HEK293 (cell line): ENCODE measurements at regions not wholly inside any gene's neighbourhood (a gene's known extent, or its start where the extent isn't known, plus 50 kb on each side); places are given as distances from the start of the nearest gene placed in this dataset.

Source experiments
- CTCF ChIA-PET: fragments of 350-600 bp; formaldehyde crosslinking; extraction: SDS; loops from one replicate; lab custom pipeline; 2021; ENCODE audit warnings: antibody characterized with exemption; lab: Yijun Ruan, JAX
- POLR2A ChIA-PET: fragments of 300-600 bp; formaldehyde crosslinking; extraction: SDS; loops from one replicate; lab custom pipeline; 2020; ENCODE audit warnings: antibody characterized with exemption, inconsistent platforms; lab: Yijun Ruan, JAX
- H3K27ac ChIP-seq: fragments of 200-500 bp; sonication (Bioruptor generic); 2 replicates; pipeline ENCODE4 v1.5.1; 2014; ENCODE audit warnings: low read depth, low read length, control low read depth, inconsistent platforms; ENCODE audit errors: extremely low read depth
- H3K36me3 ChIP-seq, 2 experiments: fragments of 200-500 bp in 1 of 2; sonication (Bioruptor generic) in 1 of 2; 1 replicate in 1 of 2; 2 replicates in 1 of 2; pipeline ENCODE4 v1.5.1; 2014 to 2017; ENCODE audit warnings: inconsistent platforms in 2 of 2, low read length in 2 of 2; ENCODE audit not compliant: control insufficient read depth in 2 of 2, insufficient read depth in 1 of 2
- H3K4me1 ChIP-seq: fragments of 200-500 bp; sonication (Bioruptor generic); 2 replicates; pipeline ENCODE4 v1.5.1; 2014; ENCODE audit warnings: mild to moderate bottlenecking, low read length, inconsistent platforms; ENCODE audit not compliant: control insufficient read depth, insufficient read depth
- H3K4me3 ChIP-seq: 2 replicates; pipeline ENCODE4 v1.5.1; 2011; ENCODE audit warnings: low read depth, mild to moderate bottlenecking, control low read depth, low read length, moderate library complexity
- H3K9me3 ChIP-seq: fragments of 200-500 bp; sonication (Bioruptor generic); 2 replicates; pipeline ENCODE4 v1.5.1; 2014; ENCODE audit warnings: low read depth, low read length, inconsistent platforms; ENCODE audit not compliant: control insufficient read depth, insufficient read depth
- ATF2 ChIP-seq: fragments of 450-650 bp; formaldehyde crosslinking; IDR thresholded peaks from 2 replicates; pipeline ENCODE4 v1.5.1; 2016; ENCODE audit warnings: missing biosample characterization, missing genetic modification characterization, low read depth
- BCL11A ChIP-seq: fragments of 450-650 bp; formaldehyde crosslinking; IDR thresholded peaks from 2 replicates; pipeline ENCODE4 v1.5.1; 2016; ENCODE audit warnings: low read depth, missing biosample characterization, missing genetic modification characterization
- HOXD13 ChIP-seq: sonication (generic); formaldehyde crosslinking; IDR thresholded peaks from 2 replicates; pipeline ENCODE4 v1.8.0; 2022; ENCODE audit warnings: missing genetic modification reagents, borderline replicate concordance
- SP3 ChIP-seq: fragments of 450-650 bp; formaldehyde crosslinking; IDR thresholded peaks from 2 replicates; pipeline ENCODE4 v1.5.1; 2016; ENCODE audit warnings: missing biosample characterization, missing genetic modification characterization
- SP7 ChIP-seq: fragments of 450-650 bp; formaldehyde crosslinking; IDR thresholded peaks from 2 replicates; pipeline ENCODE4 v1.5.1; 2016; ENCODE audit warnings: missing biosample characterization, missing genetic modification characterization
- TCF7L2 ChIP-seq: IDR thresholded peaks from 2 replicates; pipeline ENCODE4 v1.6.1; 2011; ENCODE audit warnings: low read depth, mild to moderate bottlenecking, inconsistent platforms, low read length, moderate library complexity, borderline replicate concordance
- ZBTB1 ChIP-seq: fragments of 450-650 bp; formaldehyde crosslinking; IDR thresholded peaks from 2 replicates; pipeline ENCODE4 v1.5.1; 2016; ENCODE audit warnings: missing biosample characterization, missing genetic modification characterization
- ZBTB17 ChIP-seq: fragments of 450-650 bp; formaldehyde crosslinking; IDR thresholded peaks from 2 replicates; pipeline ENCODE4 v1.5.1; 2016; ENCODE audit warnings: missing biosample characterization, missing genetic modification characterization
- ZBTB49 ChIP-seq: fragments of 450-650 bp; formaldehyde crosslinking; IDR thresholded peaks from 2 replicates; pipeline ENCODE4 v1.5.1; 2016; ENCODE audit warnings: missing biosample characterization, missing genetic modification characterization, low read depth
- ZBTB7A ChIP-seq: fragments of 450-650 bp; formaldehyde crosslinking; IDR thresholded peaks from 2 replicates; pipeline ENCODE4 v1.5.1; 2016; ENCODE audit warnings: low read depth, missing biosample characterization, missing genetic modification characterization
- ZFP3 ChIP-seq: fragments of 450-650 bp; formaldehyde crosslinking; IDR thresholded peaks from 2 replicates; pipeline ENCODE4 v1.5.1; 2016; ENCODE audit warnings: low read depth, missing biosample characterization, missing genetic modification characterization
- ZFP69B ChIP-seq: fragments of 450-650 bp; formaldehyde crosslinking; IDR thresholded peaks from 2 replicates; pipeline ENCODE4 v1.5.1; 2016; ENCODE audit warnings: missing biosample characterization, missing genetic modification characterization
- ZIC2 ChIP-seq: fragments of 450-650 bp; formaldehyde crosslinking; IDR thresholded peaks from 2 replicates; pipeline ENCODE4 v1.5.1; 2016; ENCODE audit warnings: missing biosample characterization, missing genetic modification characterization
- ZNF157 ChIP-seq: fragments of 450-650 bp; formaldehyde crosslinking; IDR thresholded peaks from 2 replicates; pipeline ENCODE4 v1.5.1; 2016; ENCODE audit warnings: missing biosample characterization, missing genetic modification characterization
- ZNF335 ChIP-seq: fragments of 450-650 bp; formaldehyde crosslinking; conservative IDR thresholded peaks from 2 replicates; pipeline ENCODE4 v1.5.1; 2016; ENCODE audit warnings: missing biosample characterization, missing genetic modification characterization
- ZNF391 ChIP-seq: fragments of 450-650 bp; formaldehyde crosslinking; IDR thresholded peaks from 2 replicates; pipeline ENCODE4 v1.5.1; 2016; ENCODE audit warnings: low read depth, missing biosample characterization, missing genetic modification characterization, borderline replicate concordance
- ZNF394 ChIP-seq: fragments of 450-650 bp; formaldehyde crosslinking; IDR thresholded peaks from 2 replicates; pipeline ENCODE4 v1.5.1; 2016; ENCODE audit warnings: missing biosample characterization, missing genetic modification characterization, mild to moderate bottlenecking, moderate library complexity, borderline replicate concordance
- ZNF48 ChIP-seq: fragments of 450-650 bp; formaldehyde crosslinking; IDR thresholded peaks from 2 replicates; pipeline ENCODE4 v1.5.1; 2016; ENCODE audit warnings: missing biosample characterization, missing genetic modification characterization
- ZNF488 ChIP-seq: fragments of 450-650 bp; formaldehyde crosslinking; IDR thresholded peaks from 2 replicates; pipeline ENCODE4 v1.5.1; 2016; ENCODE audit warnings: missing biosample characterization, missing genetic modification characterization
- ZNF521 ChIP-seq: fragments of 450-650 bp; formaldehyde crosslinking; IDR thresholded peaks from 2 replicates; pipeline ENCODE4 v1.5.1; 2017; ENCODE audit warnings: missing biosample characterization, mild to moderate bottlenecking, missing genetic modification characterization
- ZNF621 ChIP-seq: fragments of 450-650 bp; formaldehyde crosslinking; IDR thresholded peaks from 2 replicates; pipeline ENCODE4 v1.5.1; 2017; ENCODE audit warnings: missing biosample characterization, missing genetic modification characterization
- ZNF623 ChIP-seq: fragments of 450-650 bp; formaldehyde crosslinking; IDR thresholded peaks from 2 replicates; pipeline ENCODE4 v1.5.1; 2016; ENCODE audit warnings: missing biosample characterization, missing genetic modification characterization
- ZNF629 ChIP-seq: fragments of 450-650 bp; formaldehyde crosslinking; IDR thresholded peaks from 2 replicates; pipeline ENCODE4 v1.5.1; 2017; ENCODE audit warnings: missing biosample characterization, missing genetic modification characterization
- ZNF639 ChIP-seq: fragments of 450-650 bp; formaldehyde crosslinking; IDR thresholded peaks from 2 replicates; pipeline ENCODE4 v1.5.1; 2016; ENCODE audit warnings: missing biosample characterization, missing genetic modification characterization
- ZSCAN18 ChIP-seq: fragments of 450-650 bp; formaldehyde crosslinking; IDR thresholded peaks from 2 replicates; pipeline ENCODE4 v1.5.1; 2016; ENCODE audit warnings: missing biosample characterization, missing genetic modification characterization
- ZSCAN30 ChIP-seq: fragments of 450-650 bp; IDR thresholded peaks from 2 replicates; pipeline ENCODE4 v1.5.1; 2018; ENCODE audit warnings: missing biosample characterization, mild to moderate bottlenecking, missing genetic modification characterization, moderate library complexity

- no peak overlapping the region for H3K4me3 ChIP-seq
- H3K36me3 ChIP-seq, result no peaks in the 10 kb centered on the region
- ChIA-PET POLR2A (no interaction called here), CTCF (interaction anchor here (0.6 kb wide), 1 partner anchor 77 kb away, joined by 3 read pairs; no protein-coding TSS in a partner anchor)
- no peak overlapping the region for H3K27ac ChIP-seq
- no peaks in the 10 kb centered on the region; the same call in 1 of the 2 replicates for H3K4me1 ChIP-seq
- TF ChIP-seq ZNF623 (tag by site-specific recombination), result no peak
- TF ChIP-seq HOXD13 (CRISPR knock-in tag), result no peak
- TF ChIP-seq ZNF391 (tag by site-specific recombination), result no peak
- no peak for TF ChIP-seq ZNF621 (tag by site-specific recombination)
- TF ChIP-seq ZNF157 (tag by site-specific recombination), result no peak
- no peak for TF ChIP-seq TCF7L2
- TF ChIP-seq ZIC2 (tag by site-specific recombination), result no peak
- TF ChIP-seq ZNF394 (tag by site-specific recombination), result no peak
- TF ChIP-seq ZBTB7A (tag by site-specific recombination), result no peak
- TF ChIP-seq ZNF629, result no peak
- TF ChIP-seq SP3 (tag by site-specific recombination), result no peak
- H3K9me3 ChIP-seq, result no peaks in the 10 kb centered on the region
Observed at GRCh38 chr15:47395076-47395475, 322.2 kb upstream of the SEMA6D start.

- ChIA-PET POLR2A (no interaction called here), CTCF (no interaction called here)
- Histone ChIP-seq H3K27ac (no peak overlapping the region), H3K4me1 (no peaks in the 10 kb centered on the region; the same call in 1 of the 2 replicates), H3K36me3 (no peaks in the 10 kb centered on the region), H3K9me3 (no peaks in the 10 kb centered on the region), H3K4me3 (no peak overlapping the region)
- TF ChIP-seq ATF2 (tag by site-specific recombination) (peak; percentile 58; the same call in 1 of the 2 replicates), BCL11A (tag by site-specific recombination) (no peak)
Observed at GRCh38 chr15:47397655-47398054, 319.6 kb upstream of the SEMA6D start.

- Histone ChIP-seq H3K4me3 (no peak overlapping the region), H3K4me1 (no peaks in the 10 kb centered on the region; the same call in 1 of the 2 replicates), H3K27ac (no peak overlapping the region), H3K9me3 (no peaks in the 10 kb centered on the region), H3K36me3 (no peaks in the 10 kb centered on the region)
- ChIA-PET CTCF (no interaction called here), POLR2A (no interaction called here)
- TF ChIP-seq ZNF48 (tag by site-specific recombination) (no peak), ZSCAN30 (tag by site-specific recombination) (no peak), ZSCAN18 (no peak), ZNF335 (no peak), ZBTB49 (tag by site-specific recombination) (no peak), ZNF521 (tag by site-specific recombination) (no peak), HOXD13 (CRISPR knock-in tag) (no peak), ZBTB17 (tag by site-specific recombination) (no peak), ZNF639 (tag by site-specific recombination) (no peak), ZNF488 (no peak), ZBTB1 (tag by site-specific recombination) (no peak), ZFP69B (tag by site-specific recombination) (no peak), ZFP3 (tag by site-specific recombination) (no peak), SP7 (tag by site-specific recombination) (no peak), BCL11A (tag by site-specific recombination) (no peak)
Observed at GRCh38 chr15:47398132-47398531, 319.2 kb upstream of the SEMA6D start.
